ENCODE measurements at regions not wholly inside any gene's neighbourhood (a gene's known extent, or its start where the extent isn't known, plus 50 kb on each side); places are given as distances from the start of the nearest gene placed in this dataset.
"Not testable (repeated sequence)": the region's sequence is repeated elsewhere in the genome, so short reads cannot be mapped to it uniquely, and the experiment has no call there.

DNA sequence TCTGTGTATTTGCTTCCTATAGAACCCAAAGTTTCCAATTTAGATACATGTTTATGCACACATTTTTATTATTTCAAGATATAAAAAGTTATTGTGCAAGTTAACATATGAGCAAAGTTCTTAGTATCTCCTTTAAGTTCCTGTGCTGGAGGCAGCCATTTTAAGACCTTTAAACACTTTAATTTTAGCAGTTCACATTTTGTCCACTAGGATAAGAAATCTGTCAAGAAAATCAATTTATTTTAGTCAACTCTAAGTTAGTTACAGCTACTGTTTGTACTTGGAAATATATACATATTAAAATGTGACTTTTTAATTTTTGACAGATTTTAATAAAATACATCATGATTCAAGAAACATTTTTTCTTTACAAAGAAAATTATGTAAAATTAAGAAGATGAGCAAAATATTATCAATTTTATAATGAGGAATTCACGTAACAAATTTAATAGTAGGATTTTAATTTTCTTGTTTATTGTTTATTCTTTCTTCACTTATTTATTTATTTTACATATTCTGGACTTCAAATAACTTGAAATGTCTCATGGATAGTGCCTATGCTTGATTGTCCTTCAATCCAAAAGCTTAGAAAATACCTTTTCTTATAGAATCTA lies 402.6 kb upstream of the GBE1 start:
- H3K27ac ChIP-seq: no peak overlapping the region
- TF ChIP-seq, protein P1, sequence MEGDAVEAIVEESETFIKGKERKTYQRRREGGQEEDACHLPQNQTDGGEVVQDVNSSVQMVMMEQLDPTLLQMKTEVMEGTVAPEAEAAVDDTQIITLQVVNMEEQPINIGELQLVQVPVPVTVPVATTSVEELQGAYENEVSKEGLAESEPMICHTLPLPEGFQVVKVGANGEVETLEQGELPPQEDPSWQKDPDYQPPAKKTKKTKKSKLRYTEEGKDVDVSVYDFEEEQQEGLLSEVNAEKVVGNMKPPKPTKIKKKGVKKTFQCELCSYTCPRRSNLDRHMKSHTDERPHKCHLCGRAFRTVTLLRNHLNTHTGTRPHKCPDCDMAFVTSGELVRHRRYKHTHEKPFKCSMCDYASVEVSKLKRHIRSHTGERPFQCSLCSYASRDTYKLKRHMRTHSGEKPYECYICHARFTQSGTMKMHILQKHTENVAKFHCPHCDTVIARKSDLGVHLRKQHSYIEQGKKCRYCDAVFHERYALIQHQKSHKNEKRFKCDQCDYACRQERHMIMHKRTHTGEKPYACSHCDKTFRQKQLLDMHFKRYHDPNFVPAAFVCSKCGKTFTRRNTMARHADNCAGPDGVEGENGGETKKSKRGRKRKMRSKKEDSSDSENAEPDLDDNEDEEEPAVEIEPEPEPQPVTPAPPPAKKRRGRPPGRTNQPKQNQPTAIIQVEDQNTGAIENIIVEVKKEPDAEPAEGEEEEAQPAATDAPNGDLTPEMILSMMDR (conservative IDR thresholded peaks at IDR 0.05): peak; percentile 37
- no peak for TF ChIP-seq ZFX (IDR thresholded peaks at IDR 0.05)

DNA sequence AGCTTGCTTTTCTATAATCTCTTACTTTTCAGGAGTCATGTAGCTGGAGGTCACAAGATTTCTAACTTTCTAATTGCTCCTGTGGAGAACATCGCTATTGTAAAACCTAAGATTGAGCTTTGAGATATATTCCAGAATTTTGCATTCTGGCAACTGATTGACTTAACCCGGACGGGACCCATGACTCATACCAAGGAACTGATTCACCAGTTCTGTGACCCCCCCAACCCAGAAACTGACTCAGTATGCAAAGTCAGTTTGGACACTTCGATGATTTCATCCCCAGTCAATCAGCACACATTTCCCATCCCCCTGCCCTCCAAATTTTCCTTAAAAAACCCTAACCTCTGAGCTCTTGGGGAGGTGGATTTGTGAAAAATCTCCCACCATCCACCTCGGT lies 396.5 kb upstream of the GBE1 start:
- TF ChIP-seq, protein P1 (conservative IDR thresholded peaks at IDR 0.05): no peak
- TF ChIP-seq ZFX (IDR thresholded peaks at IDR 0.05): no peak
- H3K27ac ChIP-seq: no peak overlapping the region

DNA sequence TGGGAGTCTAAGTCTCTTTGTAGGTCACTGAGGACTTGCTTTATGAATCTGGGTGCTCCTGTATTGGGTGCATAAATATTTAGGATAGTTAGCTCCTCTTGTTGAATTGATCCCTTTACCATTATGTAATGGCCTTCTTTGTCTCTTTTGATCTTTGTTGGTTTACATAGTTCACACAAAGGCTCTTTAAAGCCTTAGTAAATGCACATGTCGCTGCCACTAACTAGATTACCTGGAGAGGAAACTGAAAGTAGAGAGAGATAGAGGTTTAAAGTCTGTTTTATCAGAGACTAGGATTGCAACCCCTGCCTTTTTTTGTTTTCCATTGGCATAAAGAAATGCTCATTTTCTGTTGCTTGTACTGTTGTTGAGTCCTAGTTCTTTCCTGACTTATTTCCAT lies 392.4 kb upstream of the GBE1 start:
- H3K27ac ChIP-seq: not testable (repeated sequence)

DNA sequence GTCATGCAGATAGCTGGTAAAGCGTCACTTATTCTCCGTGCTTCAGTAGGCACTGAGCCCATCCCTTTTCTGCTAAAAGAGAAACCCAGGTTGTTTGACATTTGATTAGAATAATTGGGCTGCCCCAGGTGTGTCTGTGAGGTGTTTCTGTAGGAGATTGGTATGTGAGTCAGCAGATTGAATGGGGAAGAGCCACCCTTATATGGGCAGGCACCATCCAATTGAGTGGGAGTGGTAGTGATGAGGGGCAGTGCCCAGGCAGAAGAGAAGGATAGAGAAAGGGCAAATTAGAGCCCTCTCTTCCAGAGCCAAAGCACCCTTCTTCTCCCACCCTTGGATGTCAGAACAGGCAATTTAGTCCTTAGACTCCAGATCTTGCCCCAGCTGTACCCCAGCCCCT lies 384.3 kb upstream of the GBE1 start:
- TF ChIP-seq ZFX (IDR thresholded peaks at IDR 0.05): no peak
- TF ChIP-seq, protein P1 (conservative IDR thresholded peaks at IDR 0.05): no peak
- H3K27ac ChIP-seq: no peak overlapping the region

GRCh38 chr3:82144811-82145210 lies 383.4 kb upstream of the GBE1 start:
- TF ChIP-seq, protein P1 (conservative IDR thresholded peaks at IDR 0.05): no peak
- no peak for TF ChIP-seq ZFX (IDR thresholded peaks at IDR 0.05)
- H3K27ac ChIP-seq: no peak overlapping the region

DNA sequence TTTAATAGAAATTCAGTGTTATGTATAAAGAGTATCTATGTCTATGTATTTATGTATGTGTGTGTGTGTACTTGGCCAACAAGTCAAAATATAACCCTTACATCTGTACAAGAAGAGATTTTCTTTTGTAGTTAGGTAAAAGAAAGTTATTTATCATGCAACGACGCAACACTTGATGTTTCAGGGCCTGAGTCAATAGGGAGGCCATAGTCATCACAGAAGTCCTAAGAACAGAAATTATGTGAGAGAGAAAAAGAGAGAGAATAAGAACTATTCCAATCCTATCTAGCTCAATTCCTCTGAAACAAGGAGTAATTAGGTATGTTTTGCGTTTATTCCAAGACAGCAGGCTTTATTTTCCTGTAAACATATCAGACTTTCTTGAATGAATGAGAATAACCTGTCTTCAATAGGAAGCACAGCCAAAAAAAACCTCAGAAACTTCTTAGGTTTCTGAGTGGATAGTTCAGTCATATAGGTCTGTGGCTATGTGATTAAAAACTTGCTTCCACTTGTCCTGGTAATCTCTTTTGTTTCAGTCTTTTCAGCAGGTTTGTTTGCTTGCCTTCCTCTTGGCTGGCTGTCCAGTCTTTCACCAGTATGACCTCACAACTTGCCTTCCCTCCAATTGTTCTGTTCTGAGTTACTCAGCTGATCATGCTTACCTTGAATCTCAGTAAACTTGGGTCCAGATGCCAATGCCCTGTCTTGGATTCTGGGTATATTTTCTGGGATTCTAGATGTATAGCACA lies 382.4 kb upstream of the GBE1 start:
- no peak overlapping the region for H3K27ac ChIP-seq
- TF ChIP-seq, protein P1 (conservative IDR thresholded peaks at IDR 0.05): no peak
- no peak for TF ChIP-seq ZFX (IDR thresholded peaks at IDR 0.05)

- no peak overlapping the region for H3K27ac ChIP-seq
- TF ChIP-seq, protein P1 (conservative IDR thresholded peaks at IDR 0.05): no peak
- no peak for TF ChIP-seq ZFX (IDR thresholded peaks at IDR 0.05)
Observed at GRCh38 chr3:82141592-82141991, 380.1 kb upstream of the GBE1 start.

DNA sequence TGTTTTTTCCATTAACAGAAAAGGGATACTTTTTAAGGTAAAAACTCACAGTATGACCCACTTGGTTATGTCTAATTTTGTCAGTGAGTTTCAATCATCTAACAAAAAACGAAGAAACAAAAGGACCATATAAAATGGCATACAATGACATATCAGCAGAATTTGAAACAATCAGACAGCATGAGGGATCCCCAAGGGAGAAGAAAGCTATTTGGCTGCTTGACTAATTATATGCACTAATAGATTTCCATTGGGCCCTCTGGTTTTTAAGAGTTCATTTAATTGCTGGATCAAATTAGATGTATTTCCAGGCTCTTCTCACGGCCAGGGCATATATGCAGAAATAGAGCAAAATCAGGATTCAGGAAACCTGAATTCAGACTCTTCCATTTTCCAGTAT lies 376.4 kb upstream of the GBE1 start:
- no peak overlapping the region for H3K27ac ChIP-seq
- TF ChIP-seq ZFX (IDR thresholded peaks at IDR 0.05): no peak
- TF ChIP-seq, protein P1 (conservative IDR thresholded peaks at IDR 0.05): no peak
